ENCODE measurements at regions not wholly inside any gene's neighbourhood (a gene's known extent, or its start where the extent isn't known, plus 50 kb on each side); places are given as distances from the start of the nearest gene placed in this dataset.

DNA sequence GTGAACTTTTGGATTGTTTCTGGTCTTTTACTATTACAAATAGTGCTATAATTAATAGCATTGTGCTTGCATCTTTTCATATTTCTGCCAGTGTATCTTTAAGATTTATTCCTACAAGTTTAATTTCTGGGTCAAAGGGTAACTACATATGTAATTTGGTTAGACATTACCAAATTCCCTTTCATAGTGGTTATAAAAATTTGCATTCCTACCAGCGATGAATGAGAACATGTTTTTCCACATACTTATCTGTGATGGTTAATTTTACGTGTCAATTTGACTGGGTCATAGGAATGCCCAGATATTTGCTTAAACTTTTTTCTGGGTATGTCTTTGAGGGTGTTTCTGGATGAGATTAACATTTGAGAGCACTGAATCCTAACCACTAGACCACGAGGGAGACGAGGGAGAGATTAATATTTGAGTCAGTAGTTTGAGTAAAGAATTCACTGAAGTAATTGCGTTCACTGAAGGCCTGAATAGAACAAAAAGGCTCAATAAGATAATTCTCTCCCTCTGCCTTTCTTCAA, 132.3 kb upstream of the NEO1 start:
- TF ChIP-seq CTCF (IDR thresholded peaks at IDR 0.05) (no peak), SP1 (CRISPR knock-in tag; conservative IDR thresholded peaks at IDR 0.05) (no peak), STAT6 (CRISPR knock-in tag; conservative IDR thresholded peaks at IDR 0.05; ENCODE audit: low read depth) (no peak), KAT7 (CRISPR knock-in tag; IDR thresholded peaks at IDR 0.05; ENCODE audit: borderline replicate concordance) (no peak), FOXJ3 (CRISPR knock-in tag; IDR thresholded peaks at IDR 0.05; ENCODE audit: borderline replicate concordance) (no peak), ZNF138 (CRISPR knock-in tag; conservative IDR thresholded peaks at IDR 0.05) (no peak), ZNF416 (CRISPR knock-in tag; IDR thresholded peaks at IDR 0.05) (no peak), TP53 (CRISPR knock-in tag; IDR thresholded peaks at IDR 0.05) (no peak), OVOL2 (CRISPR knock-in tag; IDR thresholded peaks at IDR 0.05; ENCODE audit: borderline replicate concordance) (no peak)
- TF ChIP-seq, protein P1, sequence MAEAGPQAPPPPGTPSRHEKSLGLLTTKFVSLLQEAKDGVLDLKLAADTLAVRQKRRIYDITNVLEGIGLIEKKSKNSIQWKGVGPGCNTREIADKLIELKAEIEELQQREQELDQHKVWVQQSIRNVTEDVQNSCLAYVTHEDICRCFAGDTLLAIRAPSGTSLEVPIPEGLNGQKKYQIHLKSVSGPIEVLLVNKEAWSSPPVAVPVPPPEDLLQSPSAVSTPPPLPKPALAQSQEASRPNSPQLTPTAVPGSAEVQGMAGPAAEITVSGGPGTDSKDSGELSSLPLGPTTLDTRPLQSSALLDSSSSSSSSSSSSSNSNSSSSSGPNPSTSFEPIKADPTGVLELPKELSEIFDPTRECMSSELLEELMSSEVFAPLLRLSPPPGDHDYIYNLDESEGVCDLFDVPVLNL (CRISPR knock-in tag; IDR thresholded peaks at IDR 0.05; ENCODE audit: borderline replicate concordance, low read depth) = no peak
- TF ChIP-seq, protein P2, sequence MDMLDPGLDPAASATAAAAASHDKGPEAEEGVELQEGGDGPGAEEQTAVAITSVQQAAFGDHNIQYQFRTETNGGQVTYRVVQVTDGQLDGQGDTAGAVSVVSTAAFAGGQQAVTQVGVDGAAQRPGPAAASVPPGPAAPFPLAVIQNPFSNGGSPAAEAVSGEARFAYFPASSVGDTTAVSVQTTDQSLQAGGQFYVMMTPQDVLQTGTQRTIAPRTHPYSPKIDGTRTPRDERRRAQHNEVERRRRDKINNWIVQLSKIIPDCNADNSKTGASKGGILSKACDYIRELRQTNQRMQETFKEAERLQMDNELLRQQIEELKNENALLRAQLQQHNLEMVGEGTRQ (CRISPR knock-in tag; IDR thresholded peaks at IDR 0.05) = no peak
